Astrocyte of the spinal cord (primary cell): ENCODE measurements at regions not wholly inside any gene's neighbourhood (a gene's known extent, or its start where the extent isn't known, plus 50 kb on each side); places are given as distances from the start of the nearest gene placed in this dataset.
"Not testable (repeated sequence)": the region's sequence is repeated elsewhere in the genome, so short reads cannot be mapped to it uniquely, and the experiment has no call there.

Experiments used
- DNase-seq: peaks from one replicate; pipeline ENCODE4 v3.0.0; 2011; ENCODE audit warnings: low read depth, low spot score
- H3K4me3 ChIP-seq: 2 replicates; pipeline ENCODE4 v1.5.1; 2011; ENCODE audit warnings: low read depth, mild to moderate bottlenecking, low read length, moderate library complexity
- CTCF ChIP-seq: IDR thresholded peaks from 2 replicates; pipeline ENCODE4 v1.5.1; 2012; ENCODE audit warnings: low read depth, mild to moderate bottlenecking, low read length, inconsistent platforms
- in situ Hi-C: cut with HindIII; loops from 2 replicates; pipeline ENCODE4 v1.10.0; 2017; ENCODE audit warnings: low sequenced_read_pairs

DNA sequence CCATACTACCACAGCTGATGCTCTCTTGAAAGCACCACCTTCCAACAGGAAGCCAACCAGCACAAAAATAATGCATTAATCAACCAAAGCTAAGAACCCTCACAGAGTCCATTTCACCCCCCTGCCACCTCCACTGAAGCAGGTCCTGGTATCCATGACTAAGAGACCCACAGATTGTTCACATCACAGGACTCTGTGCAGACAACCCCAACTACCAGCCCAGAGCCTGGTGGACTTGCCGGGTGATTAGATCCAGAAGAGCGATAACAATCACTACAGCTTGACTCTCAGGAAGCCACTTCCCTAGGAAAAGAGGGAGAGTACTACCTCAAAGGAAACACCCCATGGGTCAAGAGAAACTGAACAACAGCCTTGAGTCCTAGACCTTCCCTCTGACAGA, 528.1 kb downstream of the KIF20B start:
- no peak for DNase-seq
- TF ChIP-seq CTCF = no peak
- in situ Hi-C loops = no loop called here
- H3K4me3 ChIP-seq = no peak overlapping the region

DNA sequence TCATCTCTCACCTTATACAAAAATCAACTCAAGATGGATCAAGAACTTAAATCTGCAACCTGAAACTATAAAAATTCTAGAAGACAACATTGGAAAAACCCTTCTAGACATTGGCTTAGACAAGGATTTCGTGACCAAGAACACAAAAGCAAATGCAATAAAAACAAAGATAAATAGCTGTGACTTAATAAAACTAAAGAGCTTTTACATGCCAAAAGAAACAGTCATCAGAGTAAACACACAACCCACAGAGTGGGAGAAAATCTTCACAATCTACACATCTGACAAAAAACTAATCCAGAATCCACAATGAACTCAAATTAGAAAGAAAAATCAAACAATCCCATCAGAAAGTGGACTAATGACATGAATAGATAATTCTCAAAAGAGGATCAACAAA, 532.4 kb downstream of the KIF20B start:
- in situ Hi-C loops, H3K4me3 ChIP-seq: not testable (repeated sequence)
- peak; percentile 41 for DNase-seq

GRCh38 chr10:90245623-90246022, 544.2 kb downstream of the KIF20B start:
- no peak overlapping the region for H3K4me3 ChIP-seq
- DNase-seq = peak; percentile 13
- in situ Hi-C loops = no loop called here
- no peak for TF ChIP-seq CTCF

DNA sequence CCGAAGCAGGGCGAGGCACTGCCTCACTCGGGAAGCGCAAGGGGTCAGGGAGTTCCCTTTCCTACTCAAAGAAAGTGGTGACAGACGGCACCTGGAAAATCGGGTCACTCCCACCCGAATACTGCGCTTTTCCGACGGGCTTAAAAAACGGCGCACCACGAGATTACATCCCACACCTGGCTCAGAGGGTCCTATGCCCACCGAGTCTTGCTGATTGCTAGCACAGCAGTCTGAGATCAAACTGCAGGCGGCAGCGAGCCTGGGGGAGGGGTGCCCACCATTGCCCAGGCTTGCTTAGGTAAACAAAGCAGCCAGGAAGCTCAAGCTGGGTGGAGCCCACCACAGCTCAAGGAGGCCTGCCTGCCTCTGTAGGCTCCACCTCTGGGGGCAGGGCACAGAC, 549.4 kb downstream of the KIF20B start:
- in situ Hi-C loops, DNase-seq, H3K4me3 ChIP-seq: not testable (repeated sequence)

DNA sequence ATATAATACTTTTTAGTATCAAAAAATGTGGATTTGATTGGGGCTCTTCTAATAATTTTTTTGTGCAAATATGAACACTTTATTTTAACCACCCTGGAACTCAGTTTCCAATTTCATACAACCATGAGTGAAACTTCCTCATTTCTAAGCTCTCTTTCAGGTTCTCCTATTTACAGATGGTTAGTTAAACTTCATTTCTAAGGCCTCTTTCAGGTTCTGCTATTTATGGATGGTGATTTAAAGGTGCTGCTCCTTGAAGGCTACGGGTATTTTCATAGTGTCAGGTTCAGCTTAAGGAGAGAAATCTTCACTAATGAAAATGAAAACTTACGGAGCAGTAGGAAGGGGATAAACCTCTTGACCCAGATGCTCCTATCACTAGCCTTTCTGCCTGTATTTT, 568.3 kb downstream of the KIF20B start:
- in situ Hi-C loops = no loop called here
- no peak for TF ChIP-seq CTCF

DNA sequence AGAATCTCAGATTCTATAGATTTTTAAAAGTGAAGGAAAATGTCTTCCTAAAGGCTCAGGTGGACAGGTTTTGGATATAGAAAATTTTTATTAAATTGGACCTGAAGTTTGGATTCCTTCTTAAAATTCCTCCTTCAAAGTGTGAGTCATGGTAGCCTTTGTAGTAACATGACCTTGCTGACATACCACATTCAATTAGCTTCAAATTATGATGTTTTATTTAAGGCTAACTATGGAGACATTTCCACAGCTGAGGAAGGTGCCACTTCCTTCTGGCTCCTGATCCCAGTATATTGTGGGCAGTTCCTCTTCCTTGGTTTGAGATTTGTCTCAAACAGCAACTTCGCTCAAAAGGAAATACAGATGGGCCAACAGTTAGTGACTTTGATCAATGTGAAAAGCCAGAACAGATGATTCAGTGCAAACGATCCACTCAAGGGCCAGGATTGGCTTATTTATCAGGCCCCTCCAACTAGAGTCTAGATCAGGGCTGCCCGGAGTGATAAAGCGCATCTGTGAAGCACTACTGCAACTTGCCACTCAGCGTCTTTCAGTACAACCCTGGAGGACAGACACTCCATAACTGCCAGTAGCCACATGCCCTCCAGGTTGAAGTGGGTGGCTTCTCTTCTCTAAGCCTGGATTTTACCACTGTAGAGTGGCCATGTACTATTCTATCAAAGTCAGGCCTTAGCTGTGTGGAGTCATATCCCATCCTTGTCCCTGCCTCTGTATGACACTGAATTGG, 573.5 kb downstream of the KIF20B start:
- TF ChIP-seq CTCF = no peak
- in situ Hi-C loops = no loop called here
- no peak for DNase-seq
- no peak overlapping the region for H3K4me3 ChIP-seq

More for the DNA sequence above, 568.3 kb downstream of the KIF20B start:
- H3K4me3 ChIP-seq = no peak overlapping the region
- no peak for DNase-seq

DNA sequence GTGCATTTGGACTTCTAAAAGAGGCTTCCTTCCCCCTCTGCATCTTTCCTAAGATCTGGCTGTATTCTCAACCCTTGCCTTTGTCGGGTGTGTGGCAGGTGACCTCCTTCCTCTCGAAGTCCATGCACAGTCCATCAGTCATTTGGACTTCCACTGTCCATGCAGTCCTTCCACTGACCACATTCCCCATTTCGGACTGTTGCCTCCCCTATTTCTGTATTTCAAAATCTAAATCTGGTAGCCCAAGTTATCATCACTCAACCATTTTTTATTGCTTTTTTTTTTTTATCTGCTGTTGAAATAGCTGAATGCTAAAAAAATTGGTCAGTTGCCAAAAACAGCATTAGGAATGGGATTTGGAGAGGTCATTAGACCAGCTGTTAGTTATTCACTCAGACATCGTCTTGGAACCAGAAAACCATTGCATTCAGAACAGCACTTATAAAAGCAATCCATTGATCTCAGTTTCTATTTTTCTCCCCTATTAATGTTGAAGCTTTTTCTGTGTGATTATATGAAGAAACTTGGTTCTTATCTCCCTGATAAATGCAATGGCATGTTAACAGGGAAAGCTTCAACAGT, 575.6 kb downstream of the KIF20B start:
- in situ Hi-C loops = no loop called here
- no peak overlapping the region for H3K4me3 ChIP-seq
- DNase-seq = peak; percentile 12
- TF ChIP-seq CTCF = no peak
